Endothelial cell of umbilical vein (primary cell): ENCODE measurements at regions not wholly inside any gene's neighbourhood (a gene's known extent, or its start where the extent isn't known, plus 50 kb on each side); places are given as distances from the start of the nearest gene placed in this dataset.

Experiments used
- BruUV-seq: library from RNA; stranded (reverse); fragments of 400-500 nt; replicated peaks from 2 replicates; lab custom pipeline; 2021; lab: Mats Ljungman, UMichigan
- CTCF ChIA-PET: fragments of 300-600, 350-600 bp; sonication (Branson Sonifier 250); formaldehyde crosslinking; loops from one replicate; lab custom pipeline; 2021; ENCODE audit warnings: antibody characterized with exemption, inconsistent platforms; lab: Charles Lee
- POLR2A ChIA-PET: fragments of 300-600, 350-600 bp; sonication (Branson Sonifier 250); formaldehyde crosslinking; loops from one replicate; lab custom pipeline; 2021; ENCODE audit warnings: antibody characterized with exemption, inconsistent platforms; lab: Charles Lee
- DNase-seq: peaks from one replicate; pipeline ENCODE4 v3.0.0-alpha.2; 2011; ENCODE audit warnings: low read depth, low spot score
- FAIRE-seq: peaks from 2 replicates; lab custom pipeline; 2011; peaks lifted over from hg19 to GRCh38; lab: Jason Lieb, UNC
- H2AFZ ChIP-seq: 2 replicates; pipeline ENCODE4 v1.6.0; 2012; ENCODE audit warnings: low read depth, low read length, control low read depth, inconsistent platforms
- H3K27ac ChIP-seq: 2 replicates; pipeline ENCODE4 v1.5.1; 2011; ENCODE audit warnings: low read depth, mild to moderate bottlenecking, control low read depth, low read length, moderate library complexity; ENCODE audit not compliant: insufficient read depth
- H3K27me3 ChIP-seq, 2 experiments: 2 replicates each; pipeline versions ENCODE4 v1.6.0 to v1.6.1; 2011; ENCODE audit warnings: low read length in 2 of 2, mixed read lengths in 1 of 2; ENCODE audit not compliant: control insufficient read depth in 2 of 2, insufficient read depth in 2 of 2
- H3K36me3 ChIP-seq, 2 experiments: 2 replicates in 1 of 2; 3 replicates in 1 of 2; pipeline ENCODE4 v1.5.1; 2011; ENCODE audit warnings: low read length in 2 of 2, mild to moderate bottlenecking in 1 of 2, moderate library complexity in 1 of 2; ENCODE audit not compliant: control insufficient read depth in 2 of 2, insufficient read depth in 2 of 2; ENCODE audit errors: extremely low read depth in 1 of 2
- H3K4me1 ChIP-seq: 3 replicates; pipeline ENCODE4 v1.5.1; 2011; ENCODE audit warnings: mild to moderate bottlenecking, low read length; ENCODE audit not compliant: control insufficient read depth, insufficient read depth; ENCODE audit errors: extremely low read depth
- H3K4me2 ChIP-seq: 2 replicates; pipeline ENCODE4 v1.6.1; 2011; ENCODE audit warnings: low read length, control low read depth, mixed read lengths; ENCODE audit not compliant: insufficient read depth
- H3K4me3 ChIP-seq, 3 experiments: fragments of 200-600 bp in 1 of 3; sonication (generic), shearing (Covaris generic) in 1 of 3; replicated peaks in 1 of 3; 2 replicates each; pipeline ENCODE4 v1.5.1; 2011 to 2016; ENCODE audit warnings: control low read depth in 3 of 3, low read length in 3 of 3, mild to moderate bottlenecking in 2 of 3, inconsistent platforms in 1 of 3, low read depth in 1 of 3, moderate library complexity in 1 of 3; ENCODE audit not compliant: insufficient read depth in 1 of 3
- H3K79me2 ChIP-seq: 2 replicates; pipeline ENCODE4 v1.6.0; 2012; ENCODE audit warnings: low read length, inconsistent platforms; ENCODE audit not compliant: control insufficient read depth, insufficient read depth
- H3K9ac ChIP-seq: replicated peaks from 2 replicates; pipeline ENCODE3; 2011; ENCODE audit warnings: low read length, control low read depth; ENCODE audit not compliant: insufficient read depth; ENCODE audit errors: extremely low read depth
- H3K9me1 ChIP-seq: replicated peaks from 3 replicates; pipeline ENCODE4 v1.6.0; 2011; ENCODE audit warnings: mild to moderate bottlenecking, low read length; ENCODE audit not compliant: control insufficient read depth, insufficient read depth; ENCODE audit errors: extremely low read depth
- H3K9me3 ChIP-seq: replicated peaks from 2 replicates; pipeline ENCODE4 v1.5.1; 2012; ENCODE audit warnings: low read length, inconsistent platforms; ENCODE audit not compliant: control insufficient read depth, insufficient read depth
- H4K20me1 ChIP-seq: replicated peaks from 2 replicates; pipeline ENCODE3; 2011; ENCODE audit warnings: mild to moderate bottlenecking, low read length; ENCODE audit not compliant: control insufficient read depth, insufficient read depth; ENCODE audit errors: extremely low read depth
- CTCF ChIP-seq, 2 donors: IDR thresholded peaks; 1 replicate in 1 of 2; 2 replicates in 1 of 2; pipeline ENCODE4 v1.5.1; 2011; ENCODE audit warnings: low read length in 2 of 2, mild to moderate bottlenecking in 2 of 2, moderate library complexity in 2 of 2, control low read depth in 1 of 2, inconsistent platforms in 1 of 2, low read depth in 1 of 2; ENCODE audit not compliant: insufficient read depth in 1 of 2; ENCODE audit errors: extremely low read depth in 1 of 2
- EZH2 ChIP-seq: IDR thresholded peaks from 2 replicates; pipeline ENCODE4 v1.6.1; 2012; ENCODE audit warnings: borderline replicate concordance, low read depth, mild to moderate bottlenecking, moderate library complexity, low read length, inconsistent platforms; ENCODE audit not compliant: severe bottlenecking
- FOS ChIP-seq: IDR thresholded peaks from 2 replicates; pipeline ENCODE4 v1.6.1; 2011; ENCODE audit warnings: mild to moderate bottlenecking, low read length, moderate library complexity, borderline replicate concordance; ENCODE audit not compliant: insufficient read depth
- GATA2 ChIP-seq: IDR thresholded peaks from 2 replicates; pipeline ENCODE4 v1.7.0; 2011; ENCODE audit warnings: low read depth, mild to moderate bottlenecking, moderate library complexity, mixed read lengths, low read length; ENCODE audit not compliant: insufficient read length, insufficient read depth
- JUN ChIP-seq: IDR thresholded peaks from 2 replicates; pipeline ENCODE4 v1.6.1; 2011; ENCODE audit warnings: borderline replicate concordance, low read depth; ENCODE audit not compliant: insufficient read length, insufficient read depth
- MAX ChIP-seq: IDR thresholded peaks from 2 replicates; pipeline ENCODE4 v1.6.1; 2011; ENCODE audit not compliant: insufficient read depth, insufficient read length
- MYC ChIP-seq: IDR thresholded peaks from one replicate; pipeline ENCODE4 v1.6.1; 2011; ENCODE audit warnings: mild to moderate bottlenecking, low read depth, low read length
- POLR2A ChIP-seq: IDR thresholded peaks from 2 replicates; pipeline ENCODE4 v1.6.1; 2012; ENCODE audit warnings: low read depth, mild to moderate bottlenecking, control low read depth, low read length
- POLR2AphosphoS5 ChIP-seq: IDR thresholded peaks from 2 replicates; pipeline ENCODE4 v1.6.1; 2012; ENCODE audit warnings: low read depth, mild to moderate bottlenecking, control low read depth, low read length, moderate library complexity; ENCODE audit not compliant: insufficient read depth
- dilution Hi-C: fragments of 300-500 bp; cut with MboI; formaldehyde crosslinking; loops from one replicate; pipeline ENCODE4 v1.15.0; 2019; ENCODE audit warnings: low sequenced_read_pairs; ENCODE audit not compliant: extremely low pct_ligation_motif_present
- intact Hi-C: fragments of 100-400 bp; cut with micrococcal nuclease; formaldehyde crosslinking; loops from one replicate; pipeline ENCODE4 v1.10.0; 2022

GRCh38 chr10:61073391-61073790, 129.4 kb upstream of the RHOBTB1 start:
- no peaks in the 10 kb centered on the region for H4K20me1 ChIP-seq
- FAIRE-seq (no peak), DNase-seq (no peak)
- CTCF ChIA-PET, result no interaction called here
- H3K79me2 ChIP-seq, result no peaks in the 10 kb centered on the region
- no peaks in the 10 kb centered on the region for H3K9me1 ChIP-seq
- intact Hi-C loops (no loop called here), dilution Hi-C loops (no loop called here)
- H3K27ac ChIP-seq, result no peak overlapping the region
- TF ChIP-seq GATA2, result no peak
- no peak for TF ChIP-seq POLR2AphosphoS5
- no peak for TF ChIP-seq EZH2
- no peak for TF ChIP-seq JUN
- no peak for TF ChIP-seq FOS
- TF ChIP-seq MYC, result no peak
- no peak for TF ChIP-seq POLR2A
- TF ChIP-seq CTCF (IDR thresholded peaks at IDR 0.05; ENCODE audit: extremely low read depth in 1 of 2, insufficient read depth in 1 of 2, low read depth in 1 of 2, low read length in 2 of 2), result no peak
- TF ChIP-seq MAX, result no peak
- no peak overlapping the region for H2AFZ ChIP-seq
- POLR2A ChIA-PET, result no interaction called here
- H3K4me1 ChIP-seq, result no peaks in the 10 kb centered on the region
- H3K9me3 ChIP-seq, result no peaks in the 10 kb centered on the region
- H3K36me3 ChIP-seq, result no peaks in the 10 kb centered on the region
- H3K4me3 ChIP-seq, result no peak overlapping the region
- no peak overlapping the region for H3K9ac ChIP-seq
- no TSS peak for BruUV-seq
- H3K4me2 ChIP-seq, result no peak overlapping the region
- no peaks in the 10 kb centered on the region for H3K27me3 ChIP-seq
